ENCODE measurements at regions not wholly inside any gene's neighbourhood (a gene's known extent, or its start where the extent isn't known, plus 50 kb on each side); places are given as distances from the start of the nearest gene placed in this dataset.

GRCh38 chr1:244173769-244174168, 122.7 kb downstream of the ZBTB18 start:
- H3K9me3 ChIP-seq (ENCODE audit: control insufficient read depth, insufficient read depth, low read length): no peaks in the 10 kb centered on the region
- H3K36me3 ChIP-seq (ENCODE audit: control insufficient read depth, low read length): no peaks in the 10 kb centered on the region
- no peak overlapping the region for H3K27ac ChIP-seq (ENCODE audit: low read depth, low read length)
- no peaks in the 10 kb centered on the region for H4K20me1 ChIP-seq (ENCODE audit: control insufficient read depth, insufficient read depth, low read depth, low read length)
- no peaks in the 10 kb centered on the region for H3K4me1 ChIP-seq (ENCODE audit: control insufficient read depth, low read length)
- no peaks in the 10 kb centered on the region for H3K27me3 ChIP-seq (ENCODE audit: control insufficient read depth, low read length)
- H3K9me2 ChIP-seq (replicated peaks; ENCODE audit: control insufficient read depth, low read length): no peaks in the 10 kb centered on the region
- H3F3A ChIP-seq (ENCODE audit: control insufficient read depth, insufficient read depth): no peaks in the 10 kb centered on the region
- H3K4me3 ChIP-seq (ENCODE audit: low read length): no peak overlapping the region
- TF ChIP-seq CTCF (IDR thresholded peaks at IDR 0.05; ENCODE audit: low read depth, low read length, poor library complexity, severe bottlenecking) (no peak), EZH2phosphoT487 (IDR thresholded peaks at IDR 0.05; ENCODE audit: borderline replicate concordance, low read length) (no peak)
- H3K79me2 ChIP-seq (ENCODE audit: control insufficient read depth, low read length): no peaks in the 10 kb centered on the region
- H3K4me2 ChIP-seq (ENCODE audit: low read length): no peak overlapping the region

- Histone ChIP-seq H3K36me3 (ENCODE audit: control insufficient read depth, low read length) (no peaks in the 10 kb centered on the region), H4K20me1 (ENCODE audit: control insufficient read depth, insufficient read depth, low read depth, low read length) (no peaks in the 10 kb centered on the region), H3K79me2 (ENCODE audit: control insufficient read depth, low read length) (no peaks in the 10 kb centered on the region), H3K9me3 (ENCODE audit: control insufficient read depth, insufficient read depth, low read length) (no peaks in the 10 kb centered on the region), H3K4me3 (ENCODE audit: low read length) (no peak overlapping the region), H3F3A (ENCODE audit: control insufficient read depth, insufficient read depth) (no peaks in the 10 kb centered on the region), H3K9me2 (replicated peaks; ENCODE audit: control insufficient read depth, low read length) (no peaks in the 10 kb centered on the region), H3K4me2 (ENCODE audit: low read length) (no peak overlapping the region), H3K4me1 (ENCODE audit: control insufficient read depth, low read length) (no peaks in the 10 kb centered on the region), H3K27ac (ENCODE audit: low read depth, low read length) (no peak overlapping the region), H3K27me3 (ENCODE audit: control insufficient read depth, low read length) (no peaks in the 10 kb centered on the region)
- TF ChIP-seq EZH2phosphoT487 (IDR thresholded peaks at IDR 0.05; ENCODE audit: borderline replicate concordance, low read length) (no peak), CTCF (IDR thresholded peaks at IDR 0.05; ENCODE audit: low read depth, low read length, poor library complexity, severe bottlenecking) (no peak)
Measured at GRCh38 chr1:244174922-244175521, 123.9 kb downstream of the ZBTB18 start.

GRCh38 chr1:244176201-244176600, 125.1 kb downstream of the ZBTB18 start:
- Histone ChIP-seq H3K4me3 (ENCODE audit: low read length) (no peak overlapping the region), H3K27ac (ENCODE audit: low read depth, low read length) (no peak overlapping the region), H3K79me2 (ENCODE audit: control insufficient read depth, low read length) (no peaks in the 10 kb centered on the region), H3K27me3 (ENCODE audit: control insufficient read depth, low read length) (no peaks in the 10 kb centered on the region), H4K20me1 (ENCODE audit: control insufficient read depth, insufficient read depth, low read depth, low read length) (no peaks in the 10 kb centered on the region), H3K36me3 (ENCODE audit: control insufficient read depth, low read length) (no peaks in the 10 kb centered on the region), H3K9me2 (replicated peaks; ENCODE audit: control insufficient read depth, low read length) (no peaks in the 10 kb centered on the region), H3K4me2 (ENCODE audit: low read length) (no peak overlapping the region), H3K4me1 (ENCODE audit: control insufficient read depth, low read length) (no peaks in the 10 kb centered on the region), H3K9me3 (ENCODE audit: control insufficient read depth, insufficient read depth, low read length) (no peaks in the 10 kb centered on the region), H3F3A (ENCODE audit: control insufficient read depth, insufficient read depth) (no peaks in the 10 kb centered on the region)
- TF ChIP-seq EZH2phosphoT487 (IDR thresholded peaks at IDR 0.05; ENCODE audit: borderline replicate concordance, low read length): no peak
- TF ChIP-seq CTCF (IDR thresholded peaks at IDR 0.05; ENCODE audit: low read depth, low read length, poor library complexity, severe bottlenecking): no peak
